Activated CD4-positive, alpha-beta T cell treated with anti-CD3 and anti-CD28 coated beads for 36 hours (primary cell): ENCODE measurements at regions not wholly inside any gene's neighbourhood (a gene's known extent, or its start where the extent isn't known, plus 50 kb on each side); places are given as distances from the start of the nearest gene placed in this dataset.
"Not testable (repeated sequence)": the region's sequence is repeated elsewhere in the genome, so short reads cannot be mapped to it uniquely, and the experiment has no call there.

Source experiments
- ATAC-seq: fragments of 200-7000 bp; cut with Tn5 transposase; one replicate; pipeline ENCODE4 v1.10.0; 2021; ENCODE audit warnings: mild to moderate bottlenecking, moderate library complexity
- CTCF ChIA-PET: fragments of 350-600 bp; sonication (Branson Sonifier 250); formaldehyde crosslinking; loops from one replicate; lab custom pipeline; 2021; ENCODE audit warnings: antibody characterized with exemption; lab: Charles Lee
- POLR2A ChIA-PET: fragments of 350-600 bp; sonication (Branson Sonifier 250); formaldehyde crosslinking; loops from one replicate; lab custom pipeline; 2021; ENCODE audit warnings: antibody characterized with exemption, inconsistent platforms; lab: Charles Lee
- DNase-seq: peaks from one replicate; pipeline ENCODE4 v3.0.0-alpha.2; 2020
- H3K27ac Mint-ChIP-seq: one replicate; pipeline ENCODE4 v1.8.0; 2021; ENCODE audit warnings: mixed read lengths
- H3K27me3 Mint-ChIP-seq: one replicate; pipeline ENCODE4 v1.8.0; 2021; ENCODE audit warnings: mixed read lengths
- H3K36me3 Mint-ChIP-seq: one replicate; pipeline ENCODE4 v1.8.0; 2021; ENCODE audit warnings: low read depth, mixed read lengths
- H3K4me1 Mint-ChIP-seq: one replicate; pipeline ENCODE4 v1.8.0; 2021; ENCODE audit warnings: mixed read lengths
- H3K4me3 Mint-ChIP-seq: one replicate; pipeline ENCODE4 v1.8.0; 2021; ENCODE audit warnings: mild to moderate bottlenecking, moderate library complexity, mixed read lengths
- H3K9me3 Mint-ChIP-seq: one replicate; pipeline ENCODE4 v1.8.0; 2021; ENCODE audit warnings: low read depth, mixed read lengths
- intact Hi-C, 2 experiments: fragments of 100-400 bp; cut with DNase I in 1 of 2; cut with micrococcal nuclease in 1 of 2; formaldehyde crosslinking; loops; one replicate each; pipeline versions ENCODE4 v1.14.2 to v1.15.1; 2022 to 2024; cut with DNase I, micrococcal nuclease

DNA sequence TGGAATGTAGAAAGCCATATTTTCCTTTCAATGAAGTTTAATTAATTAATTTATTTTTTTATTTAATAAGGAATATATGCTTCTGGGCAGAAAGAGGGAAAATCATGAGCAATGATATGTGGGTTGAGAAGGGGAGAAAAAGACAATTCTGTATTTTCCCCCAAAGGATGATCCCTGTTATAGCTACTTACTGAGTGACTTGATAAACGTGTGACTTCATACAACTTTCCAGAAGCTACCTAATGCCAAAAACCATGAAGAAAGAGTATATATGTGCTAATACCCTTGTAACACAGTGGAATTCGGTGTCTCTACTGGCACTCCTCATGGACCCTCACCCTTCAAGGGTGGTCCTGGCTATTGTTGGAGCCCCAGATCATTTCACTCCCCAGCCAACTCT, 335.0 kb upstream of the KLF4 start:
- ATAC-seq, result no peak
- POLR2A ChIA-PET, result no interaction called here

DNA sequence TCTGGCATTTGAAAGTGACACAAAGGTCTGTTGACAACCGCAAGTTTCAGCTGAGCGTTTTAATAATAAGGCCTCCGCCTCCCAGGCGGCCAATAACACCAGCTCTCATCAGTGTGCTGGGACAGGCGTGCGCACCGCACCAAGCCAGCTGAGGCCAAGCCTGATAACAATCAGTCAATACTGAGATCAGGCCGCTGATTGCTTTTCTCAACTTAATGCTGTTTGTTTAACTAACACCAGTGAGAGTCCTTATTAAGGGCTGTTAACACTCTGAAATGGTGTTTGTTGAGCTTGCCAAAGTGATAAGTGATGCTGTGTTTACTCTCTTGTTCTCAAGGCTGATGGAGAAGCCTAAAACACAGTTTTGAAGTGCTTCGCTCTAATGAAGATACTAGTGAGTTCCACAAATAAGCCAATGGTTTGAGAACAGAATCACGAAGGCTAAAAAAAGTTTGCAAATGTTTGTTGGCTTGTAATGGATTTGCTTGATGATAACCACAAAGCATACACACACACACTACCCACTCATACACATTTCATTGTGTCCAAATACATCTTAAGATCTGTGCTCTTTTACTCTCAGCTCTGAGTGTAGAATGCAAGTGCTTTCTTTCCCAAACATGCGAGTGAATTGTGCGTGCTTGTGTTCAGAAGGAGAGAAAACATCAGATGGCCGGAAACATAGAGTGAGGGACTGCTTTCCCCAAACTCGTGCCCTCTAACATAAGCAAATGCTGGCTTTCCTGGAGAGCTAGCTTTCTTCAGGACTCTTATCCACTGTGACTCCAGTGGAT, 330.4 kb upstream of the KLF4 start:
- H3K27ac Mint-ChIP-seq, result no peak overlapping the region
- ATAC-seq, result no peak
- H3K36me3 Mint-ChIP-seq, result no peaks in the 10 kb centered on the region
- no peaks in the 10 kb centered on the region for H3K9me3 Mint-ChIP-seq
- H3K27me3 Mint-ChIP-seq, result no peaks in the 10 kb centered on the region
- CTCF ChIA-PET, result no interaction called here
- no peaks in the 10 kb centered on the region for H3K4me1 Mint-ChIP-seq
- DNase-seq, result no peak
- intact Hi-C loops, result no loop called here
- no peak overlapping the region for H3K4me3 Mint-ChIP-seq
- POLR2A ChIA-PET, result no interaction called here

More for the DNA sequence above, 335.0 kb upstream of the KLF4 start:
- Mint-ChIP-seq H3K27me3 (no peaks in the 10 kb centered on the region), H3K4me1 (no peaks in the 10 kb centered on the region), H3K27ac (no peak overlapping the region), H3K36me3 (no peaks in the 10 kb centered on the region), H3K9me3 (peaks cover 2% of the 10 kb centered on the region), H3K4me3 (no peak overlapping the region)
- intact Hi-C loops, result no loop called here
- no peak for DNase-seq
- CTCF ChIA-PET, result no interaction called here

DNA sequence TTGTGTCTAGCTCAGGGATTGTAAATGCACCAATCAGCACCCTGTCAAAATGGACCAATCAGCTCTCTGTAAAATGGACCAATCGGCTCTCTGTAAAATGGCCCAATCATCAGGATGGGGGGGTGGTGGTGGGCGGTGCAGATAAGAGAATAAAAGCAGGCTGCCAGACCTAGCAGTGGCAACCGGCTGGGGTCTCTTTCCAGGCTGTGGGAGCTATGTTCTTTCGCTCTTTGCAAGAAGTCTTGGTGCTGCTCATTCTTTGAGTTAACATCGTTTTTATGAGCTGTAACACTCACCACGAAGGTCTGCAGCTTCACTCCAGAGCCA, 328.9 kb upstream of the KLF4 start:
- ATAC-seq, intact Hi-C loops, CTCF ChIA-PET, POLR2A ChIA-PET, H3K27me3 Mint-ChIP-seq, H3K4me3 Mint-ChIP-seq, H3K9me3 Mint-ChIP-seq, H3K4me1 Mint-ChIP-seq, H3K36me3 Mint-ChIP-seq, DNase-seq, H3K27ac Mint-ChIP-seq: not testable (repeated sequence)

DNA sequence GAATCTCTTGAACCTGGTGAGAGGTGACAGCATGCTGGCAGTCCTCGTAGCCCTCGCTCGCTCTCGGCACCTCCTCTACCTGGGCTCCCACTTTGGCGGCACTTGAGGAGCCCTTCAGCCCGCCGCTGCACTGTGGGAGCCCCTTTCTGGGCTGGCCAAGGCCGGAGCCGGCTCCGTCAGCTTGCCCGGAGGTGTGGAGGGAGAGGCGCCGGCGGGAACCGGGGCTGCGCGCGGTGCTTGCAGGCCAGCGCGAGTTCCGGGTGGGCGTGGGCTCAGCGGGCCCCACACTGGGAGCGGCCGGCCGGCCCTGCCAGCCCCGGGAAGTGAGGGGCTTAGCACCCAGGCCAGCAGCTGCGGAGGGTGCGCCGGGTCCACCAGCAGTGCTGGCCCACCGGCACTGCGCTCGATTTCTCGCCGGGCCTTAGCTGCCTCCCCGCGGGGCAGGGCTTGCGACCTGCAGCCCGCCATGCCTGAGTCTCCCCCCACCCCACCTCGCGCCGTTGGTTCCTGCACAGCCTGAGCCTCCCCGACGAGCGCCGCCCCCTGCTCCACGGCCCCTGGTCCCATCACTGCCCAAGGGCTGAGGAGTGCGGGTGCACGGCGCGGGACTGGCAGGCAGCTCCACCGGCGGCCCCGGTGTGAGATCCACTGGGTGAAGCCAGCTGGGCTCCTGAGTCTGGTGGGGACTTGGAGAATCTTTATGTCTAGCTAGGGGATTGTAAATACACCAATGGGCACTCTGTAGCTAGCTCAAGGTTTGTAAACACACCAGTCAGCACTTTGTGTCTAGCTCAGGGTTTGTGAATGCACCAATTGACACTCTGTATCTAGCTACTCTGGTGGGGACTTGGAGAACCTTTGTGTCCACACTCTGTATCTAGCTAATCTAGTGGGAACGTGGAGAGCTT, 328.3 kb upstream of the KLF4 start:
- CTCF ChIA-PET, intact Hi-C loops: not testable (repeated sequence)

DNA sequence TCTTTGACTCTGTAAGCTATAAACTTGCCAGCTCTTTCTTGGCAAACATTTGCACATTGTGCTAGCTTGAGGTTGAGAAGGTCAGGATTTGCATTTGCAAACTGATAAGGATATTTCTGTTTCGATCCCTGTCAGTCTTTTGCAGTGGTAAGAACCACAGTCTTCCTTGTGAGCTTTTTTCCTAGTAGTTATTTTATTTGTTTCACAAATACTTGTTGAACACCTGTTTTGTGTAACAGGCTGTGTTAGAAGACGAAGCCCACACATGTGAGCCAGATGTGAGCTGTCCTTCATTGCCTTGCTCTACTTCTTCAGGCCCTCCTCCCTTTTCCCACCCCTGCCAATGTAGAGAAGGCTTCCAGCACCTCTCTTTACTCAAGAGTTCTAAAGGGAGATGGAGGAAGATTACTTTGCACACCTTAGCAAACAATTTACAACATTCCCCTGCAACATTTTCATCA, 327.0 kb upstream of the KLF4 start:
- CTCF ChIA-PET, result no interaction called here
- H3K36me3 Mint-ChIP-seq, result no peaks in the 10 kb centered on the region
- no peaks in the 10 kb centered on the region for H3K27me3 Mint-ChIP-seq
- POLR2A ChIA-PET, result no interaction called here
- no peak for ATAC-seq
- intact Hi-C loops, result no loop called here
- H3K4me1 Mint-ChIP-seq, result no peaks in the 10 kb centered on the region
- DNase-seq, result no peak
- no peak overlapping the region for H3K4me3 Mint-ChIP-seq
- H3K9me3 Mint-ChIP-seq, result no peaks in the 10 kb centered on the region
- no peak overlapping the region for H3K27ac Mint-ChIP-seq

More for the DNA sequence above, 328.3 kb upstream of the KLF4 start:
- DNase-seq, POLR2A ChIA-PET, ATAC-seq, H3K4me3 Mint-ChIP-seq, H3K9me3 Mint-ChIP-seq, H3K27ac Mint-ChIP-seq, H3K36me3 Mint-ChIP-seq, H3K27me3 Mint-ChIP-seq, H3K4me1 Mint-ChIP-seq: not testable (repeated sequence)

DNA sequence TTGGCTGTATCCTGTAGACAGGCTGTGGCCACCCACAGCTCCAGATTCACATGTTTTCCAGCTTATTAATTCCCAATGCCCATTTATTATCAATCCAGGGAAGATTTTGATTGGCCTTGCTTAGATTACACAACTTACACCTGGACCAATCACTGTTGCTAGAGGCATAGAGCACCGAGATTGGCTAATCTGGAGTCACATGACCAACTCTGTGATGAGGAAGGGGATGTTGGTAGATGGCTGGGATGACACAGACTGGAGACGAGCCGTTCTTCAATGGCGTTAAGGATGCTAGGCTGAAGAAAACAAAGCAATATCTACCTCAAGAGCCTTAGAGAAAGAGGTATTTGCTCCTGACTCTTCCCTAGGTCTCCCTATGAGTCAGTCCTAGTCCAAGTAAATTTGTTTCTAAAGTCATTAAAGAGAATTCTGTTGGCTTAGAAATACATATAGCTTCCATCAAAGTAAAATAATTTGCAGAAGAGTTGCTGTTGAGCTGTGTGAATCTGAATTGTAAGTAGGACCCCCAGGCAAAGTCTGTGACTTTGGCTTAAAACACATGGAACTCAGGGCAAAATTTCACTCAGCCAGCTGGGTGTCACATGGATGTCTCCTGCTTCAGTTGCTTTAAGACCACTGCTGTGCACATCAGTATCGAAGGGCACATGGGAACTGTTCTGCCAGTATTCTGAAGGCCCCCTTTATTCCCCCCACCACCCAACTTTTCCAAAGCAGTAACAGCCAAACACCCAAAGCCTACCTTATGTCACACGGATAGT, 326.4 kb upstream of the KLF4 start:
- H3K4me3 Mint-ChIP-seq, result no peak overlapping the region
- no peak overlapping the region for H3K27ac Mint-ChIP-seq
- no peaks in the 10 kb centered on the region for H3K27me3 Mint-ChIP-seq
- ChIA-PET CTCF (no interaction called here), POLR2A (no interaction called here)
- no peak for ATAC-seq
- DNase-seq, result no peak
- intact Hi-C loops, result no loop called here
- no peaks in the 10 kb centered on the region for H3K4me1 Mint-ChIP-seq
- H3K9me3 Mint-ChIP-seq, result no peaks in the 10 kb centered on the region
- H3K36me3 Mint-ChIP-seq, result no peaks in the 10 kb centered on the region

DNA sequence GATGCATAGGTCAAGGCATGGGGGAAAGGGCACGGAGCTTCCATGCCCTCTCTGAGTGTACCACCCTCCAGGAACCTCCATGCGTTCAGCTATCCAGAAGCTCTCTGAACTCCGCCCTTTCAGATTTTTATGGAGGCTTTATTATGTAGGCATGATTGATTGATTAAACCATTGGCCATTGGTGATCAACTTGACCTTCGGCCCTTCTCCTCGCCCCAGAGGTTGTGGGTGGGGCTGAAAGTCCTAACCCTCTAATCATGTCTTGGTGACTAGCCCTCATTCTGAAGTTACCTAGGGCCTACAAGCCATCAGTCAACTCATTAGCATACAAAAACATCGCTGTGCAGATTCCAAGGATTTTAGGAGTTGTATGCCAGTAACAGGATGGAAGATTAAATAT, 323.7 kb upstream of the KLF4 start:
- Mint-ChIP-seq H3K27ac (no peak overlapping the region), H3K4me3 (no peak overlapping the region), H3K27me3 (no peaks in the 10 kb centered on the region), H3K36me3 (no peaks in the 10 kb centered on the region), H3K4me1 (no peaks in the 10 kb centered on the region), H3K9me3 (peaks cover under 1% of the 10 kb centered on the region)
- DNase-seq, result no peak
- CTCF ChIA-PET, result no interaction called here
- POLR2A ChIA-PET, result no interaction called here
- ATAC-seq, result no peak
- intact Hi-C loops, result no loop called here

DNA sequence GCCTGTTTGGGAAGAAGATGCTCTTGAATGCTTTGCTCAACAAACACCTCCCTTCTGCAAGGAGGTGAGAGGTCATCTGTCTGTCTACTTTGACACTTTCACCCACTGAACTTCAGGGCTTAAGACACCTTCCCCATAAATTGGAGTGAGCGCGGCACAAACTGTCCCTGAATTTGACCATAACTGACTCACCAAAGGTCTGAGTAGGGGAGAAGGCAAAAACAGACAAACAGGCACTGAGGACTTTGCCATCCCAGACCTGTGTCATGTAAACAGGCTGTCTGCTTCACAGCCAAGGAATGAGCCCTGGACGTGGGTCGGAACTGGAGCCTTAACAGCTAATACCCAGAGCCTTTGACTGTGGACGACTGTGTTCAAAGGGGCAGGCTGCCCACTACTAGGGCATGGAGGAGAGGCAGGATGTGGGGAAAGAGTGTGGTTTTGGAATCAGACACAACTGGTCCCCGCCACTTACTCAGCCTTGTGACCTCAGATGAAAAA, 320.9 kb upstream of the KLF4 start:
- intact Hi-C loops, result no loop called here
- no peaks in the 10 kb centered on the region for H3K36me3 Mint-ChIP-seq
- POLR2A ChIA-PET, result no interaction called here

DNA sequence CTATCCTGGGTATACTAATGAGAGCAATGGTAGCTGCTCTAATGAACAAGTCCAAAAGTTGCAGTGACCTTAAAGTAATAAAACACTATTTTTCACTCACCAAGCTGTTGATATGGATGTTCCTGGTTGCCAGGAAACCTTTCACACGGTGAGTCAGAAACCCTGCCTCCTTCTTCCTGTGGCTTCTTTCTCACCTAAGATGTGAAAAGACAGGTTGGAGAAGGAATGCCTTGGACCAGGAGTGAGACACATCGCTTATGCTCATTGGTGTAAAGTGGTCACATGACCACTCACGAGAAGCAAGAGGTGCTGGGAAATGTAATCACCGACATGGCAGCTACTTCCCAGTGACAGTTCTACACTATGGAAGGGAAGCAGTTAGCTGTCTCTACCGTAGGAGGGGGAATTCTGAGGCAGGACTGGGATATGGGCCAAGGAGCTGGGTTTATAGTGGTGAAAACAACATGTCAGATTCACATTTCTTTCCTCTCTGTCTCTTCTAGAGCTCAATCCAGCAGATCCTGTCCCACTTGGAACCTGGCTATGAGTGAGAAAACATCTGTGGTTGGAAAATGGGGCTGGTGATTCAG, 320.4 kb upstream of the KLF4 start:
- POLR2A ChIA-PET, result no interaction called here
- Mint-ChIP-seq H3K36me3 (no peaks in the 10 kb centered on the region), H3K27ac (no peak overlapping the region), H3K4me1 (no peaks in the 10 kb centered on the region), H3K9me3 (peaks cover 1% of the 10 kb centered on the region), H3K4me3 (no peak overlapping the region), H3K27me3 (no peaks in the 10 kb centered on the region)
- DNase-seq (no peak), ATAC-seq (no peak)
- CTCF ChIA-PET, result no interaction called here
- intact Hi-C loops, result no loop called here

More for the DNA sequence above, 320.9 kb upstream of the KLF4 start:
- Mint-ChIP-seq H3K9me3 (peaks cover 1% of the 10 kb centered on the region), H3K27me3 (no peaks in the 10 kb centered on the region), H3K27ac (no peak overlapping the region), H3K4me1 (no peaks in the 10 kb centered on the region), H3K4me3 (no peak overlapping the region)
- CTCF ChIA-PET, result no interaction called here
- no peak for ATAC-seq
- no peak for DNase-seq

DNA sequence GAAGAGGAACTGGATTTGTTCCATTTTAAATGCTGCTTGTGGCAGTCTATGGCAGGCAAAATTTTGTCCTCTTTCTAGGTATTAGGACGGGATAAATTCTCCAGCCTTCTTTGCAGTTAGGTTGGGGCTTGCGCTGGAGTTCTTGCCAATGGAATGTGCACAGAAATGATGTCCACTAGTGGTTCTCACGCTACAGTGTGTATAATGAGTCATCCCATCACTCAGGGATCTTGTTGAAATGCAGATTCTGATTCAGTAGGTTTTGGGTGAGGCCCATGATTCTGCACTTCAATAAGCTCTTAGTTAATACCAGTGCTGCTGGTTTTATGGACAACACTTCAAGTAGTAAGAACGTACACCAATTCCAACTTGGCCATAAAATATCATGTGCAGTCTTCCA, 317.6 kb upstream of the KLF4 start:
- Mint-ChIP-seq H3K4me3 (no peak overlapping the region), H3K9me3 (peaks cover 1% of the 10 kb centered on the region), H3K27me3 (no peaks in the 10 kb centered on the region), H3K36me3 (no peaks in the 10 kb centered on the region), H3K4me1 (no peaks in the 10 kb centered on the region), H3K27ac (no peak overlapping the region)
- POLR2A ChIA-PET, result no interaction called here
- ATAC-seq (no peak), DNase-seq (no peak)
- intact Hi-C loops, result no loop called here
- CTCF ChIA-PET, result no interaction called here

DNA sequence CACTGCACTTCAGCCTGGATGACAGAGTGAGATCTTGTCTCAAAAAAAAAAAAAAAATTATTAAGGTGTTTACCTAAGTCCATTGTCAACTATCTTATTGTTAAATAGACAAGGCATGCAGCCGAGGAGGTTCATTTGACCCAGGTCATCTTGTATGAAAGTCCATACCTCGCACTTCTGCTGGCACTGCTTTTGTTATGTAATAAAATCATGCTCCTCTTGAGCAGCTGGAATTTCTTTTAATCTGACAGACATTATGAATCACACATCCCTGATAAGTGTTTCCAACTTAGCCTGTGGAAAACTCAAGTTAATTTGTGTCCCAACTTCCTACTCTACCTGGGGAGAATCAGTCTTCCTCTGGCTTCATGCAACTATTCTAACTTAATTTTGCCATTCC, 315.6 kb upstream of the KLF4 start:
- H3K4me3 Mint-ChIP-seq, result no peak overlapping the region
- intact Hi-C loops, result no loop called here
- peaks cover 1% of the 10 kb centered on the region for H3K9me3 Mint-ChIP-seq
- ATAC-seq (no peak), DNase-seq (no peak)
- H3K27me3 Mint-ChIP-seq, result no peaks in the 10 kb centered on the region
- no peak overlapping the region for H3K27ac Mint-ChIP-seq
- CTCF ChIA-PET, result interaction anchor here (0.6 to 1.1 kb wide), 2 partner anchors 15 to 36 kb away, joined by 3 to 4 read pairs; no protein-coding TSS in a partner anchor
- no peaks in the 10 kb centered on the region for H3K36me3 Mint-ChIP-seq
- no peaks in the 10 kb centered on the region for H3K4me1 Mint-ChIP-seq
- POLR2A ChIA-PET, result no interaction called here
